ENCODE measurements at regions not wholly inside any gene's neighbourhood (a gene's known extent, or its start where the extent isn't known, plus 50 kb on each side); places are given as distances from the start of the nearest gene placed in this dataset.

DNA sequence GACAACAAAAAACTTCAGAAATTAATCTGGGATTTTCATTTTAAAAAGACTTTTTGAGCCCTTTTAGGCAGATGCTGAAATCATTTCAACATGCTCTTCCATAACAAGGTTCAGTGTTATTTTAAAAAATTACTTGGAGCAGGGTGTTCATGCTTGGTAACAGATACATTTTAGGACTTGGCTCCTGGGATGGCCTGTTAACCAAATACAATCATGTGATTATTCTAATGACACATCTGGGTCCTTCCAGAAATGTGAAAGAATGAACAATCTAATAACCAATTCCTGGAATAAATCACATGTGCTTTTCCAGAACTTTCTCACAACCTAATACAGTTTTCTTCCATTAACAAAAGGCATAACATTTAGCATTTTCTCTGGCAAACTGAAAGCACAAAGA is 379.8 kb upstream of the RUNX1 start:
- TF ChIP-seq POLR2A (IDR thresholded peaks at IDR 0.05): no peak
- TF ChIP-seq, protein P1, sequence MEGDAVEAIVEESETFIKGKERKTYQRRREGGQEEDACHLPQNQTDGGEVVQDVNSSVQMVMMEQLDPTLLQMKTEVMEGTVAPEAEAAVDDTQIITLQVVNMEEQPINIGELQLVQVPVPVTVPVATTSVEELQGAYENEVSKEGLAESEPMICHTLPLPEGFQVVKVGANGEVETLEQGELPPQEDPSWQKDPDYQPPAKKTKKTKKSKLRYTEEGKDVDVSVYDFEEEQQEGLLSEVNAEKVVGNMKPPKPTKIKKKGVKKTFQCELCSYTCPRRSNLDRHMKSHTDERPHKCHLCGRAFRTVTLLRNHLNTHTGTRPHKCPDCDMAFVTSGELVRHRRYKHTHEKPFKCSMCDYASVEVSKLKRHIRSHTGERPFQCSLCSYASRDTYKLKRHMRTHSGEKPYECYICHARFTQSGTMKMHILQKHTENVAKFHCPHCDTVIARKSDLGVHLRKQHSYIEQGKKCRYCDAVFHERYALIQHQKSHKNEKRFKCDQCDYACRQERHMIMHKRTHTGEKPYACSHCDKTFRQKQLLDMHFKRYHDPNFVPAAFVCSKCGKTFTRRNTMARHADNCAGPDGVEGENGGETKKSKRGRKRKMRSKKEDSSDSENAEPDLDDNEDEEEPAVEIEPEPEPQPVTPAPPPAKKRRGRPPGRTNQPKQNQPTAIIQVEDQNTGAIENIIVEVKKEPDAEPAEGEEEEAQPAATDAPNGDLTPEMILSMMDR (IDR thresholded peaks at IDR 0.05): no peak

All from thyroid gland (tissue), 4 donors.